HG03442 (cell line): ENCODE measurements at regions not wholly inside any gene's neighbourhood (a gene's known extent, or its start where the extent isn't known, plus 50 kb on each side); places are given as distances from the start of the nearest gene placed in this dataset.

Experiments
- ATAC-seq: cut with Tn5 transposase; IDR thresholded peaks from one replicate; pipeline ENCODE4 v1.9.1; 2021; ENCODE audit warnings: mild to moderate bottlenecking, moderate library complexity; ENCODE audit not compliant: unreplicated experiment

GRCh38 chr12:93275589-93275988, 102.1 kb upstream of the NUDT4 start:
- no peak for ATAC-seq

DNA sequence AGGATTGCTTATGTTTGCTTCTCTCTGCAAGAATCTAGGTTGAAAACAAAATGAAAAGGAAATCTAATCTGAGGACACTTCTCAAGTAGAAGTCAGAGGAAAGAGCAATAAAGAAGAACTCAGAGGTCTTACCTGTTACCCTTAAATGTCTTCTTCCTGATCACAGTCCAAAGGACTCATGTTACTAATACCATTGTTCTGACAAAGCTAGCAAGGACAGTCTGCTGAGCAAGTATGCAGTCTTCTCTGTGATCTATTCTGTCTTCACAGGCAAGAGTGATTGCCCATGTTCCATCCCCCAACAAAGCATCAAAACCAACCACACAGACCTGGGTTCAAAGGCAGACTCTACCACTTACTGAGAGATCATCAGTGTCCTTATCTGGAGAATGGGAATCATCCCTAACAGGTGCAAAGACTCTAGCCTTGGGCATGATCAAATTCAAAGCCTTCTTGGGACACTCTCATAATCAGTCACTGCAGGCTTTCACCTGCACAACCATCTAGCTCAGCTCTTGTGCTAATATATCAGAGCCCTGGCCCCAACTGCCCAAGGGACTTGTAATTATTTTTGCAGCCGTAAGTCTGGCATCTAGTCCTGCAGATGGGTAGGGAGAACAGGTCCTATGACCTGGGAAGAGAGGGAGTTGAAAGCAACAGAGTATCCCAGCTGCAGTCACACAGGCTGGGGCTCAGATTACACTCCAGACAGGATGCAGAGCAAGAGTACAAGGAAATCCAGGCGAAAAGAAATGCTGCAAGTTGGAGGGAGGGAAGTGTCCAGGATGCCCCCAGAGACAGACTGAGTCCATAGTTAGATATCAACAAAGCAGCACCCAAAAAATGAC, 97.9 kb upstream of the NUDT4 start:
- ATAC-seq, result no peak

GRCh38 chr12:93287149-93287548, 90.6 kb upstream of the NUDT4 start:
- no peak for ATAC-seq

- no peak for ATAC-seq
Measured at GRCh38 chr12:93288626-93289025, 89.1 kb upstream of the NUDT4 start.

- no peak for ATAC-seq
Measured at GRCh38 chr12:93290391-93290790, 87.3 kb upstream of the NUDT4 start.

DNA sequence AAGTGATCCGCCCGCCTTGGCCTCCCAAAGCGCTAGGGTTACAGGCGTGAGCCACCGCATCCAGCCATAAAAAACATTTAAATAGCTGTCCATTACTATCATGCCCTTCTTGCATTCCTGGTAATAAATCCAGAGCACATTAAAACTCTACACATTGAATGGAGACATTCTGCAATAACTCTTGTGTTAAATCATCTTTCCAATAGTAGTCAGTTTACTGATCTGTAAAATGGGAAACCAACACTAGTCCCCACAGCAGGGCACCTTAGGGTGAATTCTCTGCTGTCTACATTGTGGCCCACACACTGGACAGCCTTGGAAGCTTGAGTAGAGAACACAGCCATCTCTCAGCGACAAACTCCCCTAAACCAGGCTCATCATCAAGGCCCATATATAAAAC, 85.5 kb upstream of the NUDT4 start:
- ATAC-seq, result no peak

GRCh38 chr12:93292731-93293566, 84.8 kb upstream of the NUDT4 start:
- no peak for ATAC-seq

DNA sequence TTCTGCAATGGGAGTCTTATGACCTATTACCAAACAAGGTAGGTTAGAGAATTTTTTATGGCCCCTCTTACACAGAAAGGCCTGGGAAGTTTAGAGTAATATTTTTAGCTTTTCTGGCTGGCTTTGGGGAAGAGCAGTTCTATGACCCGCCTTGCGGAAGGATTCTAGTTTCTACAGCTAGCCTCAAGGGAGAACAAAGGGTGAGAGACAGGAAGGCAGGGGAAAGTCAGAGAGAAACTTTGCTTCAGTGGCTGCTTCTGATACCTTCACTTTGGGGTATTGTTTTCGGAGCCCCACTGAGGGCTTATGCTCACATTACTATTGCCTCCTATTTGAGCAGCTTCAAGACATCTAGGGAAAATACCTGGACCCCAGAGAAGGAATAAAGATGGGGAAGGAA, 80.7 kb upstream of the NUDT4 start:
- ATAC-seq, result peak; percentile 89

- no peak for ATAC-seq
Measured at GRCh38 chr12:93297536-93297935, 80.2 kb upstream of the NUDT4 start.

GRCh38 chr12:93299262-93299846, 78.4 kb upstream of the NUDT4 start:
- ATAC-seq, result no peak

GRCh38 chr12:93300611-93301021, 77.1 kb upstream of the NUDT4 start:
- no peak for ATAC-seq

GRCh38 chr12:93302331-93303229, 75.1 kb upstream of the NUDT4 start:
- no peak for ATAC-seq

- ATAC-seq, result no peak
Measured at GRCh38 chr12:93306636-93307035, 71.1 kb upstream of the NUDT4 start.

- ATAC-seq, result no peak
Measured at GRCh38 chr12:93308281-93308680, 69.4 kb upstream of the NUDT4 start.

- no peak for ATAC-seq
Measured at GRCh38 chr12:93311827-93312226, 65.9 kb upstream of the NUDT4 start.

DNA sequence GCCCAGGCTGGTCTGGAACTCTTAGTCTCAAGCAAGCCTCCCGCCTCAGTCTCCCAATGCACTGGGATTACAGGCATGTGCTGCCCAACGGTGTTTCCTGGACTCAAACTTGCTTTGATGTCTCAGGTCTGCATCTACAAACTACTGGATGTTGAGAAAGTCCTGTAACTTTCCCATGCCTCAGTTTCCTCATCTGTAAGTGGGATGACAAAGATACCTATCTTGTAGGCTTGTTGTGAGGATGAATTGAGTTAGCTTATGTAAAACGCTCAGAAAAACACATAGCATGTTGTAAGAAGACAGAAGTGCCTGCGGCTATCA, 63.6 kb upstream of the NUDT4 start:
- no peak for ATAC-seq

DNA sequence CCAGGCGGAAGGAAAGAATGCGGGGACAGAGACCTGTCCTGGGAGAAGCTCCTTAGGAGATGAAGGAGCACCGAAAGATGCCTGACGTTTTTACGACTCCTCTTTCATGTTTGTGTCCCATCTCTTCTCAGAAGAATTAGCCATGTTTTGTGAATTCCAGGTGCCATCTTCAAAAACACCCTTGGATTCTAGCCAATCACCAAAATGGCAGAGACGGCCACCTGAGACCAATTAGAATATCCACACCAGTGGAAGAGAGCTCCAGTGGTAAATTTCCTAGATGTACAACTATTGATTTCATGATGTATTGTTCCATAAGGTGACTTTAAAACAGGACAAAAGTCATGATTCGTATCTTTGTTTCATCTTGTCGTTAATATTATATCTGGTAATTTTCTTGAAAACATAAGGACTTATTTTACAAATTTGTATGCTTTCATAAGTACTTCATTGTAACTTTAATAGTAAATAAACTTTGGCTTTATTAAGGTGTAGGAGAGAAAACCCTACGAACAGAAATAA, 62.3 kb upstream of the NUDT4 start:
- no peak for ATAC-seq

- no peak for ATAC-seq
Measured at GRCh38 chr12:93315907-93316622, 61.7 kb upstream of the NUDT4 start.

DNA sequence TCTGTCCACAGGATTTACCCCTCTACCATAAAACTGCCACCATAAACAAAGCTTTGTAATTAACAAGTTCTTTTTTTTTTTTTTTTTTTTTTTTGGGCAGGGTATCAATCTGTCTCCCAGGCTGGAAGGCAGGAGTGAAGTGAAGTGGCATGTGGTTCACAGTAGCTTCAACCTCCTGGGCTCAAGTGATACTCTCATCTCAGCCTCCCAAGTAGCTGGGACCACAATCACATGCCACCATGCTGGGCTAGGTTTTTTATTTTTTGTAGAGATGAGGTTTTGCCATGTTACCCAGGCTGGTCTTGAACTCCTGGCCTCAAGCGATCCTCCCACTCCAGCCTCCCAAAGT, 61.1 kb upstream of the NUDT4 start:
- ATAC-seq, result no peak

GRCh38 chr12:93317227-93317626, 60.5 kb upstream of the NUDT4 start:
- ATAC-seq, result no peak
